AG20443 (cell line): ENCODE measurements at regions not wholly inside any gene's neighbourhood (a gene's known extent, or its start where the extent isn't known, plus 50 kb on each side); places are given as distances from the start of the nearest gene placed in this dataset.
"Not testable (repeated sequence)": the region's sequence is repeated elsewhere in the genome, so short reads cannot be mapped to it uniquely, and the experiment has no call there.

Experiments
- DNase-seq: peaks from one replicate; pipeline ENCODE4 v3.0.0; 2012; ENCODE audit warnings: low spot score, mixed read lengths

DNA sequence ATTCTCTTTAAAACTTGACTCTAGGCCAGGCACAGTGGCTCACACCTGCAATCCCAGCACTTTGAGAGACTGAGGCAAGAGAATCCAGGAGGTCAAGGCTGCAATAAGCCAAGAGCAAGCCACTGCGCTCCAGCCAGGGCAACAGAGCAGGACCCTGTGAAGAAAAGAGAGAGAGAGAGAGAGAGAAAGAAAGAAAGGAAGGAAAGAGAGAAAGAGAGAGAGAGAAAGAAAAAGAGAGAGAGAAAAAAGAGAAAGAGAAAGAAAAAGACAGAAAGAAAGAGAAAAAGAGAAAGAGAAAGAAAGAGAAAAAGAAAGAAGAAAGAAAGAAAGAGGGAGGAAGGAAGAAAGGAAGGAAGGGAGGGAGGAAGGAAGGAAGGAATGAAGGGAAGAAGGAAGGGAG, 76.7 kb downstream of the RIN2 start:
- no peak for DNase-seq

DNA sequence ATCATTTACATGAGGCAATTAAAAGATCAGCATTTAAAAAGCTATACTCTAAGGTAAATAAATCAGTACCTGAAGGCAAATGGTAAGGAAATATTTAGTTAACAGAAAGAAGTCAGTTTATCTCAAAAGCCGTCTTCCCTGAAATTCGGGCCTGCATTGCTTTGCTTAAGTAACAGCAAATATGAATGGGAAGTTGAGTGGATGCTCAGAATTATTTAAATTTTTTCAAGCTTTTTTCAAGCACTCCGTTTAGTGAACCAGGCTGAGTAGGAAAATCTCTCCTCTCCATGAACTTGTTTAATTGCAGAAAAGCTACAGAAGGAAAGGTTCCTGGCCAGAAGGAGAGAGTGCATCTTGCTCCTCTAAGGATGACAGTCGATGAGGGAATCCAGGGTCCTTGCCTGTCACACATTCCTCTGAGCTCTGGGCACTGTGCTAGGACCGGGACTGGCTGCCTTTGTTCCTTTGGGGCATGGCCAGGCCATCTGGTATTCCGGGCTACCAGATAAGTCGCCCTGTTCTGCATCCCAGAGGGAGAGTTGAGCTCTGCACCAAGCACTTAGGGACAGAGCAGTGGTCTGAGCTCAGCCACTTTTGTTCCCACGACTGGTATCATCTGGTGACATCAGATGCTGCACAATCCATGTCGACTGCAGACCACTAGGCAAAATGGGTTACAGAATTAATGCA, 77.6 kb downstream of the RIN2 start:
- peak; percentile 33 for DNase-seq

DNA sequence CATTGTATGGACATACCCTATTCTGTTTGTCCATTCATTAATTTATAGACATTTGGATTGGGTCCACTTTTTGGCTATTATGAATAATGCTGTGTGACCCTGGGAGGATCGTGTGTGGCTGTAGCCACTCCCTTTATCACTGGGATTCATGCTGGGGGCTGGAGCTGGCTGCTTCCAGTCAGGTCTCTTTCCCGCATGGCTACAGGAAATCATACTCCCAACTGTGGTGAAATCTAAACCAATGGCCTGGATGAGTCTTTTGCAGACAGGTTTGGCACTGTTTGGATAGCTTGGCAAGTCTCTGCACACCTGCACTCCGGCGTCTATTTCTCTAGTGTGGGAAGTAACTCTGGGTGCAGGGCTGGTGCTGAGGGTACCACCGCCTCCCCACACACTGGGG, 80.4 kb downstream of the RIN2 start:
- no peak for DNase-seq

DNA sequence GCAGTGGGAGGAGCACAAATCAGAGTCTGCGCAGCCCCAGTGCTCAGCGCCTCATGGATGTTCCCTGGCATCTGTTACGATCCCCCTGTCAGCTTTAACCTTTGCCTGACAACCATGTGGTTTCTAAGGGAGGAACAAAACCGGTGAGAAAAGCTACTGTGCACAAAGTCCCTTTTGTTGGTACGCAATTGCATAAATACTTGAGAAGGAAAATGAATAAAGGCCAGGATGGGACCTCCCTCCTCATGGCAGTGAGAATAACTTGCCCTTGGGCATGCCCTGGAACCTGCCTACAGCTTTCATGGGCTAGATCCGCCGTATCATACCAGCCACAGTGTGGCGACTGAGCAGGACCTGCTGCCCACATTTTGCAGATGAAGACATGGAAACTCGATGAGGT, 81.0 kb downstream of the RIN2 start:
- no peak for DNase-seq

DNA sequence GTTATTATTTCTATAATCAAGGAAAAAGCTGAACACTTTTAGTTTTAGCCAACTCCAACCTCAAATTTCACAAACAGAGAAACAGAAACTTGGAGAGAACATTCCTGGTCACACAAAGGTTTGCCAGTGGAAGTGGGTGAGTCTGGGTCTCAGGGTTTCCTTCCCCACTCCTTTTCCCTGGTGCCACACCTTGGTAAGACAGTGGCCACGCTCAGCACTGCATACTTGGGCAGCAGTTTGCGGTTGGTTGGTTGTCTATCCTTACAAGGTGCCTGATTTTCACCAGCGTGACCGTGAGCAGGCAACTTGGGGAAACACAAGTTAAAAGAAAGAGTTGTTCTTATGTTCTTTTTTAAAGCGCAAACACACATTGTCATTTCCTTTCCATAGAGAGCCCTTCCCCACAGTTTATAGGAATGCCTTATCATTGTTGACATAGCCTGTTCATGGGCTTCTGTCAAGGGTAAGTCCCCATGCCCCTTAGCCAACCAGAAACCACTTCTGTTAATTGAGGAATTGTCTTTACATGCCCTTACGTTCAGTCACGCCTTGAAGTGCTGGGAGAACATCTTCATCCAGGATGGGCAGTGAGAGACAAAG, 82.2 kb downstream of the RIN2 start:
- DNase-seq, result no peak

DNA sequence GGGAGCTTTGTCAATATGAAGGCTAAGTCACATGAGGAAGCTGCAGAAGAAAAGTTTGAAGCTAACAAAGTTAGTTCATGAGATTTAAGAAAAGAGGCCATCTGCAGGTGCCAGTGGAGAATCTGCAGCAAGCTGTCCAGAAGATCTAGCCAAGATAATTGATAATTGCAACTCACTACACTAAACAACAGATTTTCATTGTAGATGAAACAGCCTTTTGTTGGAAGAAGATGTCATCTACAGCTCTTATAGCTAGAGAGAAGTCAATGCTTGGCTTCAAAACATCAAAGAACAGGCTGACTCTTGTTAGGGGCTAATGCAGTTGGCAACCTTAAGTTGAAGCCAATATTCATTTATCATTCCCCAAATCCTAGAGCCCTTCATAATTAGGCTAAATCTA, 83.7 kb downstream of the RIN2 start:
- no peak for DNase-seq

DNA sequence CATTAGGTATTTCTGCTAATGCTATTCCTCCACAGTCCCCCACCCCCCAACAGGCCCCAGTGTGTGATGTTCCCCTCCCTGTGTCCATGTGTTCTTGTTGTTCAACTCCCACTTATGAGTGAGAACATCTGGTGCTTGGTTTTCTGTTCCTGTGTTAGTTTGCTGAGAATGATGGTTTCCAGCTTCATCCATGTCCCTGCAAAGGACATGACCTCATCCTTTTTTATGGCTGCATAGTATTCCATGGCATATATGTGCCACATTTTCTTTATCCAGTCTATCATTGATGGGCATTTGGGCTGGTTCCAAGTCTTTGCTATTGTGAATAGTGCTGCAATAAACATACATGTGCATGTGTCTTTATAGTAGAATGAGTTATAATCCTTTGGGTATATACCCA, 86.8 kb downstream of the RIN2 start:
- DNase-seq, result not testable (repeated sequence)

DNA sequence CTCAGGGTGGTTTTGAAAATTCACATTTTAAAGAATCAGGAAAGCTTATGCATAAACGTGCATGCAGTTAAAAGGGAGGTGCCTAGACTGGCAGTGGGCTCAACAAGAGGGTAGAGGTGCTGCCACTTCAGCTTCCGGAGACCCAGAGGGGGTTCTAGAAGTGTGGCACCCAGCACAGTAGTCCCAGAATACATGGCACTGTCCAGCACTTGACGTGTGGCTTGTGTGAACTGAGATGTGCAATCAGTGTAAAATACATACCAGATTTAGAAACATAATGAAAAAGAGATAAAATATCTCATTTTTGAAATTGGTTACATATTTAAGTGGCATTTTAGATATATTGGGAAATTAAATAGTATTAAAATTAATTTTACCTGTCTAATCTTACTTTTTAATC, 89.3 kb downstream of the RIN2 start:
- no peak for DNase-seq

DNA sequence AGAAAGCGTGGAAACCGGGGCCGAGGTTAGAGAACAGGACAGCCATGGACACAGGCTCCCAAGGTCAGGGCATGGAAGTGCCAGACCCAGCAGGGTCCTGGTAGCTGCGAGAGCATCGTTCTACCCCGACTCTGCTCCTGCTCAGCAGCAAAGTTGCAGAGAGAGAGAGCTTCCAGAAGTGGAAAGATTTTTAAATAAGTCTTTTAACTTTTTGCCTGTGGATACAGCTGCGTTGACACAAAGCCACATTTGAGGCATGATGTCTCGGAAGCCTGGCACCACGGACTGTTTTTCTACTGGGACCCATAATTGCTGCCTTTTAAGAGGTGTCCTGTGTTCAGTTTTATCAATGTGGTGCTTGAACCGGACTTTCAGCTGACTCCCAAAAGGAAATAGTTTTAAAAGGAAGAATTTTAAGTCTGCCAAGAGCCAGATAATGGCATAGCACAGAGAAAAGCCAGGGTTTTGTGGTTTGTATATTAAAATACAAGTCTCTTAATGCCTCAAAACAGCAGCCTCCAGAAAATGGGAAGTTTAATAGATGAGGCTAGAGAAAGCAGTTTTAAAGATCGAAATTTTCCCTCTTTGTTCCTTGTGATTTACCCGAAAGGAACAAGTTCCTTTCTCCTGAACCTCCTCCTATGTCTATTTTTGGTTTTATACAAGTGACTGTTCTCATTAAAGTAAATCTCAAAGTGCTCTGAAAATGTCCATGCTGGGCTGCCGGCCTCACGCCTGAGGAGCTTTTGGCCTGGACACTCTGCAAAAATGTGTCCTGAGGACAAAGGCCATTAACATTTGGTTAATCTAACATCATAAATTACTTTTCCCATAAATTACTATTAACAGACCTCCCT, 91.5 kb downstream of the RIN2 start:
- peak; percentile 32 for DNase-seq

DNA sequence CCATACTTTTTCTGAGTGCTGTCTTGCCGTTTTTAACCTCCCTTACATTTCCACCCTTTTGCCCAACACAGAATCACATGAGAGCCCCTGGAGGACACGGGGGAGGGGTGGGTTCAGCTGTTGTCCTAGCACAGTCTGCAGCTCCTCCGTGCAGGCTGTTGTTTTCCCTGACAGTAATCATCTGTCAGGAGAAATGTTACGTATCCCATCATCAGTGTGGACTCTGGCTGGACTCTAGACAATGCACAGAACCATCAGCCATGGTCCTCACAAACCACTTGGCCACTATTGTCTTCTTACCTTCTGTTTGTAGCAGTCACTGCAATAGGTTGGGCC, 92.1 kb downstream of the RIN2 start:
- DNase-seq, result peak; percentile 14

DNA sequence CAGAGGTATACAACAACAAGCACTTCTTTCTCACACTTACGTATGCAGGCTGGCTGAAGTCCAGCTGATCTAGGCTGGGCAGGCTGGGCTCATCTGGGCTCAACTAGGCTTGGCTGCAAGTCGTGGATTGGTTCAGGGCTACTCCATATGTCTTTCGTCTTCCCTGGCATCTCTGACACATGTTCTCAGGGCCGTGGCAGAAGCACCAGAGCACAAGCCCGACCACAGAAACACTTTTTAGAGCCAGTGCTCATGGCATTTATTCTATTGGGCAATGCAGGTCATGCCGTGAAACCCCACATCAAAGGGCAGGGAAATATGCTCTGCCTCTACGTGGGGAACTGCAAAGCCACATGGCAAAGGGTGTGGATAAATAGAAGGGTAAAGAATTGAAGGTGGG, 93.8 kb downstream of the RIN2 start:
- DNase-seq, result no peak

DNA sequence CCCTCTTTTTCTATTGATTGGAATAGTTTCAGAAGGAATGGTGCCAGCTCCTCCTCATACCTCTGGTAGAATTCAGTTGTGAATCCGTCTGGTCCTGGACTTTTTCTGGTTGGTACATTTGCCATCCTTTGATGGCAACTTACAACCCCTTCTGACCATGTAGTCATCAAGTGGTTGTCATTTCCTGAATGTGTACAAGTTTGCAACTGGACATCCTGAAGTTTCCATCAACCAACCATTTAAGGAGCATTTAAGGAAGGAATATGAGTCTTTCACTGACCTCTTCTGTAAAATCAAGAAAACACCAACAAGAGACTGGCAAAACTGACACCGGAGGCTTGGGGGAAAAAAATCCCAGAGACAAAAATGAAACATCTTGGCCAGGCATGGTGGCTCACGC, 97.4 kb downstream of the RIN2 start:
- DNase-seq, result no peak

DNA sequence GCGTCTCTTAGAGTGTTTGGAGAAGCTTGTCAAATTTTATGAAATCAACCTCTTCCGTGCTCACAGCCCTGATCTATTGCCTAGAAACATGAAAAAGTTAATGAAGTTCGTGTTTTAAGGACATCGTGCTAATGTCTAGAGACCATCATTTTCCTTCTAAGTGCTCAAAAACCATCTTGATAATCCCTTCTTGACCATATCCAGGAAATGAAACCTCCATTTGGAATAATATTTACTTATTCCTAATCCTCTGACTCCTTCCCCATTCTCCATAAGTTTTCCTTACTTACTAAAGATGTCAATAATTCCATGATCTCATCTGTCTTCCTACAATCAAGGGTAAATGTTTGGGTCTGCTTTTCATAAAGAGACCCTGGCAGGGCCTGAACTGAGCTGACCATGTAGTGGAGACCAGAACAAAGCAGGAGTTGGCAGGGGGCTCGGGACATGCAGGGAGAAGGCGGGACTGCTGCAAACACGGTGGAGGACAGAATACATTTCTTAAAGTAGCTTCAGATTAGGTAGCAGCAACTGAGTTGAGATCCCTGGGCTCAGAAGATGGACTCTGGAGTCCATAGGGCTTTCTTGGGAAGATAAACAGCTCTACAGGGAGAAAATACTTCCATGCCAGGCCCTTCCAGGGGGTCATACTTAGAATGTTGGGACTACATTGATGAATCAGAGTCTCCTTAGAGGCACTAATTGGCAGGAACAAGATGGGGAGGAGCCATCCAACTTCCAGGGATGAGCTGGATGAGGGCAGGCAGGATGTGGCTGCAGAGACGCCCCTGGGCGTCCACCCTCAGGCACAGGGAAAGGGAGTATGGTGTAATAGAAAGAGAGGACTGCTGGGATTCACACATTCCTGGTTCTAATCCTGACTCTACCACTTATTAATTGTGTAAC, 100.7 kb downstream of the RIN2 start:
- DNase-seq, result peak; percentile 69

DNA sequence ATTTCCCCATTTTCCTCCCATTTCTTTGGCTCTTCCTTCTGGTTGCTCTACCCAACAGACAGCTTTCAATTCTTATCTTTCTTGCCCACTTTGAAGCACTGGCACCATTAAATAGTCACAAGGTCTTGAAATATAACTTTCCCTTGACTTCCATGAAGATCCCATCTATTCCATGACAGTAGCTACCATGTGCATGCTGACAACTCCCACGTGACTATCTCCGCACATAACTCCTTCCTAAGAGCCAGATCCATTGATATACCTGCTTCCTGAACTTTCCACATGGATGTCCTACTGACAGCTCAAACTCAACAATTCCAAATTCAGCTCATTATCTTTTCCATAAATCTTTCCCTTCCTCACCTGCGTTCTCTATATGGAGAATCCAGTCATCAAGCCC, 101.4 kb downstream of the RIN2 start:
- no peak for DNase-seq

DNA sequence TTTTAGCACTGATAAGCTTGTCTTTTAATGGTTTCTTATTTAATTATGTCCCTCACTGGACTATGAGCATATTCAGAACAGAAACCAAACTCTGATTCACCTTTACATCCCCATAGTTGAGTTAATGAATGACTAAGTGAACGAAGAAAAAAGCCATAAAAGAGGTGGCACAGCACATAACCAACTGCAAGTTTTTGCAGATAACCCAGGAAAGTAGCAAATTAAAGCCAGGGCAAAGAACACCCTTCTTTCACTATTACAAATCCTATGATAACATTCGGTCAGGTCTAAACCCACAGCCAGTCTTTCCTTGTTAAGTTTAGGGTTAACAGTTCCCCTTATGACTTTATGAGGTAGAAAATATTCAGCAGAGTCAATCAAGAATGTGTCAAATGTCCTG, 102.7 kb downstream of the RIN2 start:
- no peak for DNase-seq

DNA sequence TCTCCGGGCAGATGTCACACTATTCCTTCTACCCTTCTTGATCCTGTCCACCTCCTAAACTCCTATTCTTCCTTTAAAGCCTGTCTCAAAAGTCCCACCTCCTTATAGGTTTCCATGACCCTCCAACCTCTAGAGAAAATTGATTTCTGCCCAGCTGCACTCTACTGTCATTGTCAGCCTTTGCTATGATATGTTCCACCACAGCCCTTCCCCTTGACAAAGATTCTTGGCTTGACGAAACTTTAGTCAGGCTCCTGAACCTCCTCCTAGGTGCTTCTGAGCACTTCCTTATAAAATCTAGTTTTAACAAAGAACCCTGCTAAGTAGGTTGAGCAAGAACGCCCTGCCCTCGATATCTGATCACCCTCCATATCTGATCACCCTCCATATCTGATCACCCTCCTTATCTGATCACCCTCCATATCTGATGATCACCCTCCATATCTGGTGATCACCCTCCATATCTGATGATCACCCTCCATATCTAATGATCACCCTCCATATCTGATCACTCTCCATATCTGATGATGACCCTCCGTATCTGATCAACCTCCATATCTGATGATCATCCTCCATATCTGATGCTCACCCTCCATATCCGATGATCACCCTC, 103.2 kb downstream of the RIN2 start:
- DNase-seq, result no peak

DNA sequence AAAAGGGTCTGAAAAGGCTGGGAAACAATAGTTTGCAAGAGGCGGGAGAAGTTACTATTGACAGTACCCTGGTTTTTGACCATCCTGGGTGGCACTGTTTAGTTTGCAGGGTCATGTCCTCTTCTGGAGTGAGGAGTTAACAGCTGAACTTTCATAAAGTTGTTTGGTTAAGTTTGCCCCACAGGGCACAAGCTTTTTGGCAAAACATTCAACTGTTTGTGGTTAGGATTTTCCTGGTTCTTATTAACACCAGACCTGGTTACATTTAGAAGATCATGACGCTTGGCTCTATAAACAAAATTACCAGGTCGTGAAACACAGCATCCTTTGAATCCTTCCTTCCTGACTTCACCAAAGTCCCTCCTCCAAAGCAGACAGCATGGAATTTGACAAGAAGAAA, 106.1 kb downstream of the RIN2 start:
- peak; percentile 20 for DNase-seq

DNA sequence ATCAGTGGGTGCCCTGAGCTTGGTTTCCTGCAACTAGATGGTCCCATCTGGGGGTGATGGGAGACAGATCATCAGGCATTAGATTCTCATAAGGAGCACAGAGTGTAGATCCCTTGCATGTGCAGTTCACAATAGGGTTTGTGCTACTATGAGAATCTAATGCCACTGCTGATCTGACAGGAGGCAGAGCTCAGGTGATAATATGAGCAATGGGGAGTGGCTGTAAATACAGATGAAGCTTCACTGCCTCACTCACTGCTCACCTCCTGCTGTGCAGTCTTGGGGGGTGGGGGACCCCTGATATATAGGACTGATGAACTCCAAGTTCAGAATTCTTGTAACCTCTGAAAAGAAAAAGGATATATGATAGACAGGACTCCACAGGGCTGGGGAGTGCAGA, 108.0 kb downstream of the RIN2 start:
- DNase-seq, result no peak

DNA sequence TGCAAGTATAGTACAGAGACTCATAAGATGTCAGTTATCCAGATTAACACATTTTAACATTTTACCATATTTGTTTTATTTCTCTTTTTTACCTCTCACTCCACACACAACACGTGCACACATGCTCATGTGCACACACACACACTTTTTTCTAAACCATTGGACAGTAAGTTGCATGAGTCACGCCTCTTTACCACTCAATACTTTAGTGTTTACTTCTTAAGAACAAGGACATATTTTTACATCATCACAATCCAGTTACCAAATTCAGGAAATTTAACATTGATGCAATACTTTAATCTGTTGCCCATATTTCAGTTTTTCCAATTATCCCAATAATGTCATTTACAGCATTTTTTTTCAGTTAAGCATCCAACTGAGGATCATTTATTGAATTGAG, 109.0 kb downstream of the RIN2 start:
- no peak for DNase-seq

DNA sequence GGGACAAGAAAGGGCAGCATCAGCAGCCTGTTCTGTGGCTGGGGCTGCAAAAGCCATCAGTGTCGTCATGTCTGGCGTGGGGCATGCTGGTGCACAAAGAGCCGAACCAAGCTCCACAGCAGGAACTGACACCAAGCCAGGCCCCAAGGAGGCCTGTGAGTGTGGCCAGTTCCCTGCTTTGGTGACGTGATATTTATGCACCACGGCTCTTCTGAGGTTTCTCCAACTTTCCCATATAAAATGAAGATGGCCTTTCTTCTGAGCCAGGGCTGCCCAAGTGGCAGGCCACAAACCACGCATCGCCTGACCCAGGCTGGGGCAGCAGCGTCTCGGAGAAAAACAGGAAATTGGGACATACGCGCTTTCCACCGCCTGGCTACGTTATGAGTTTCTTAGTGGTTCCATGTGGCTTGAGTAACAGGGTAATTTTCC, 109.9 kb downstream of the RIN2 start:
- peak; percentile 67 for DNase-seq

DNA sequence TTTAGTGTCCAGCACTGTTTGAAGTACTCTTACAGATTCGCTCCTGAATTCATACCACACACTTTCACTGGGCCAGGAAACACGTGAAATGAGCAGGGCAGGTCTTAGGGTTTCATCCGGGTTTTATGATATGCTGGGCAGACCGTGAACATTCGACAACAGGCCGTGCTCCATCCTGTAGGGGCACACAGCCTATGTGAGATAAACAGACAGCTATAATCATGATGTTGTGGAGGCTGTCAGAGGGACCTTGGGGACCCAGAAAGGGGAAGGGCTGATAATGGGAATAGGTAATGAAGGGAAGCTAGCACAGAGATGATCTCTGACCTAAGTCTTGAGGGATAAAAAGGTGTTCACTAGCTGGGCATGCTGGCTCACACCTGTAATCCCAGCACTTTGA, 110.4 kb downstream of the RIN2 start:
- DNase-seq, result peak; percentile 15

DNA sequence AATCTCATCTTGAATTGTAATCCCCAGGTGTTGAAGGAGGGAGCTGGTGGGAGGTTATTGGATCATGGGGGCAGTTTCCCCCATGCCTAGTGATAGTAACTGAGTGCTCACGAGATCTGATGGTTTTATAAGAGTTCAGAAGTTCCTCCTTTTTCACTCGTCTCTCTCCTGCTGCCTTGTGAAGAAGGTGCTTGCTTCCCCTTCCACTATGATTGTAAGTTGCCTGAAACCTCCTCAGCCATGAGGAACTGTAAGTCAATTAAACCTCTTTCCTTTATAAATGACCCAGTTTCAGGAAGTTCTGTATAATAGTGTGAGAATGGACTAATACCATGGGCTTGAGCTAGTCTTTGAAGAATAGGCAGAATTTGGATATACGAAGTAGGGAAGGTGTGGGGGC, 113.9 kb downstream of the RIN2 start:
- no peak for DNase-seq
